ENCODE measurements at regions not wholly inside any gene's neighbourhood (a gene's known extent, or its start where the extent isn't known, plus 50 kb on each side); places are given as distances from the start of the nearest gene placed in this dataset.
A peak's percentile ranks its signal among the peaks of the same experiment; 100 is the strongest.

DNA sequence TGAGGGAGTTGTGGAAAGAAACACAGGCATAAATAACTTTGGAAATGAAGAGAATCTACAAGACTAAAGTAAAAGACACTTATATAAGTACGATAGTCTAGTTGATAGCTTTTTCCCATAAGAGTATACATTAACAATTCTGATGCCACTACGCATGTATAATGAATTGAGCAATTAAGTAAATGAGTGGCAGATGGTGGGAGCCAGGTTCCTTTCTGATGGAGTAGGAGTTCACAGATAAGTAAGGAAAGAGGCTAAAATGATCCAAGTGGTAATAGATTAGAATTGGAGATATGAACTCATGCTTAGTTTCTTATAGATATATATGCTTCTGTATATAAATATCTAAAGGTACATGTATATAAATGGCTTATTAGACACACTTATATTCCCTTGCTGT lies 368.3 kb downstream of the FAM181B start:
- no peak for DNase-seq

- DNase-seq: no peak
Observed at GRCh38 chr11:82356316-82356715, 377.3 kb downstream of the FAM181B start.

DNA sequence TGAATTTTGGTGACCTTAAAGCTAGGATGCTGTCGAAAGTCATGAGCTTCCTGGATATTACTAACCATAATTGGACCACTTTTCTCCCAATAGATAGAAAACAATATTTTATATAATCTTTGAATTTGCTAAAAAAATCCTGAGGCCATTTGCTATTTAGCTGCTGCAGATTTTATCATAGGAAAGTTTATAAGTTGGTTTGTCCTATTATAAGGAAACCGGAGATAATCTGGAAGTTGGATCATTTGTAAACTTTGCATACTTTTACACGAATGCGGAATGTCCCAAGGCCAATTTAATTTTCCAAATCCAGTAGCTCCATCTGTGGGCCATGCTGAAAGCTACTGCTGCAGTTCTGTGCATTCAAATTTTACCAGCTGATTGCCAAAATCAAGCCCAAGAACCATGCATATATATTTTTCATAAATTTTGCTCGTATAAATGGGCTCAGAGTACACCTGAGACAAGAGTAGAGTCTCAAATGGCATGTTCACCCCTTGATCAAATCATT lies 378.3 kb downstream of the FAM181B start:
- DNase-seq: no peak

DNA sequence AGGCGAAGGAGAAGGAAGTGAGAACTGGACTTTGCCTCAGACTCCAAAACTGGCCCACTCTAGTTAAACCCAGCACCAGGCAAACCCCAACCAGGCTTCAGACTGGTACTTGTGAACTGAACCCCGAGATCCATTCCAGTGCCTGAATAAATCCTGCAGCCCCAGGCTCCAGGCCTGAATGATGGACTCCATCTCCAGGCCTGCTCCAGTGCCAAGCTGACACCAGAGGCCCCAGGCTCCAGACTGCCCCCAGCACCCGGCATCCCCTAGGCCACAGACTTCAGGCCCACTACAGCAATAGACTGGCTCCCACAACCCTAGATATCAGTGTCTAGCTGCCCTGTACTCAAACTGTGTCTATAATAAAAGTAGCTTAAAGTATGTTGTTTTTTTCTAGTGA lies 406.8 kb downstream of the FAM181B start:
- no peak for DNase-seq

GRCh38 chr11:82321206-82321605 lies 412.5 kb downstream of the FAM181B start:
- DNase-seq: no peak

DNA sequence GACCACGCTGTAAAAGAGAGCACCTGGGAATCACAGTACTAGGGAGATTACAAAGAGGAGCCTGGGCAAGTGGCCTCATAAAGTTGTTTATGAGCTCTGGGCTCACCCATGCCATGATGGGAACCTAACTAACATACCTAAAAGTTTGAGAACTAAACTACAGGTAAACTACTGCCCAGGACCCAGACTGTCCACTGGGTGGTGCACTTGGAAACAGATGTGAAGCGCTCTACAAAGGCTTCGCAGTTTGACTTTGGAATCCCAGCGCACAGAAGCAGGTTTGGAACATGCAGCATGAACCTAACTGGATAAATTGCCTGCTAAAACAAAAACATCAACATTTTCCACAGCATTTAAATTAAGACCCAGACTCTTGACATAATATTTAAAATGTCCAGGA lies 418.6 kb downstream of the FAM181B start:
- no peak for DNase-seq

DNA sequence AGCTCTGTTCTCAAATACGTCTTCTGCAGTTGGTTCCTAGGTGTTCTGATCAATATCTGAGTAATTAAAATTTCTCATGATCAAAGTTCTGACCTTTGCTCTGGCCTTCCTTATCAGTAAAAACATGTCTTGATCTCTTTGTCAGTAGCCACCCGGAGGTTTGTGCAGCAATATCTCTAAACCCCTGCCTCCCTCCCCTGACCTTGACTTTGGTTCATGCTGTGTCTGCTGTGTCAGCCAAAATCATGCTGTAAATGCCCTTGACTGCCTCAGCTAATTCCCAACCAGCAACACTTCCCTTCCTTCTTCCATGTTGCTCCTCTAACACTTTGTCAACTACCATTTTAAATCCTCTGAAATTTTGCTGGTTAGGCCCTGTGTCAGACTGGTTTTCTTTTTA lies 424.7 kb downstream of the FAM181B start:
- no peak for DNase-seq

GRCh38 chr11:82305123-82305522 lies 428.5 kb downstream of the FAM181B start:
- no peak for DNase-seq

DNA sequence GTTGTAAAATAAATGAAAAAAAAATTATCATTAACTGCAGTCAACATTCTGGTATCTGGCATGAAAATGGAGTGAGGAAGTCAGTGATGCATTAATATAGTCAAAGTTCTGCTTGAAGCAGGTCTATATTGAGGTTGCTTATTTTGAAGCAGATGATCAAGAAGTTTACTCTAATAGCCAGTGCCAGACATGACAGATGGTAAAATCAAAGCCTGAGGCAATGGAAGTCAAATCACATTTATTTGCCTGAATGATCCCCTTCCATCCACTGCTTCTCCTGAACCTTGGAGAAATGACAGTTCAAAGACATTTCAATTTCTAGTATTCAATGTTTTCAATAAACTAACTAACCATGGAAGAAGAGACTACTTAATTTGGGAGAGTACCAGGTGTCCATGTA lies 430.0 kb downstream of the FAM181B start:
- no peak for DNase-seq

GRCh38 chr11:82288471-82288870 lies 445.2 kb downstream of the FAM181B start:
- DNase-seq: no peak

- no peak for DNase-seq
Observed at GRCh38 chr11:82270870-82271269, 462.8 kb downstream of the FAM181B start.

GRCh38 chr11:82268627-82269026 lies 465.0 kb downstream of the FAM181B start:
- no peak for DNase-seq

DNA sequence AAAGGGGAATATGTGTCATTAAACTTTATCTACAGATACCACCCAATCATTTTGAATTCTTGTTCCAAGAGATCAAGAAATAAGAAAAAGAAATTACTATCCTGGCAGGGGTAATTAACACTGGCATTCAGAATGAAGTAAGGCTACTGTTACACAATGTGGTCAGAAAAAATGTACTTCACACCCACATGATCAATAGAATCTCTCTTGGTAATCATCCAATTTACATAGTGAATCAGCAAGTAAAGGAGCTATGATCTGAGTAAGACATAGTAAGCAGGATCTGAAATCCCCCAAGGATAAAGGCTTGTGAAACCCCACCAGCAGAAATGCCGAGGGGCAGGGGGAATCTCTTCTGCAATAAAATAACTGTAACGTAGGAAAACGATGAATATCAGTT lies 466.5 kb downstream of the FAM181B start:
- no peak for DNase-seq

DNA sequence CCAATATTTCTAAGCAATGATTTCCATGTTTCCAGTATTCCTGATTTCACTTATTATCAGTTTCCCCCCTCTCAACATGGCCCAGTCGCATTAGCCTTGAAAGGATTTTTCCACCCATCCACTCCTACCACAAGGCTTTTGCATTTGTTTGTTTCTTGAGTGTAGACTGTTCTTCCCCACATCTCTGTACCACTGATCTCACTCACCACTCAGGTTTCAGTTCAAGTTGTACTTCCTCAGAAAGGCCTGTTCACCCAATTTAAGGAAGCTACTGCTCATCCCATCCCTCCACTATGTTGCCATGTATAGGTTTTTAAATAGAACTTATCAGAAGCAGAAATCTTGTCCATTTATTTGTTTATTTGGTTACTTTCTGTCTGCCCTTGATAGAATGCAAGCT lies 472.3 kb downstream of the FAM181B start:
- no peak for DNase-seq

GRCh38 chr11:82250047-82250446 lies 483.6 kb downstream of the FAM181B start:
- DNase-seq: no peak

- DNase-seq: no peak
Observed at GRCh38 chr11:82246926-82247325, 486.7 kb downstream of the FAM181B start.

DNA sequence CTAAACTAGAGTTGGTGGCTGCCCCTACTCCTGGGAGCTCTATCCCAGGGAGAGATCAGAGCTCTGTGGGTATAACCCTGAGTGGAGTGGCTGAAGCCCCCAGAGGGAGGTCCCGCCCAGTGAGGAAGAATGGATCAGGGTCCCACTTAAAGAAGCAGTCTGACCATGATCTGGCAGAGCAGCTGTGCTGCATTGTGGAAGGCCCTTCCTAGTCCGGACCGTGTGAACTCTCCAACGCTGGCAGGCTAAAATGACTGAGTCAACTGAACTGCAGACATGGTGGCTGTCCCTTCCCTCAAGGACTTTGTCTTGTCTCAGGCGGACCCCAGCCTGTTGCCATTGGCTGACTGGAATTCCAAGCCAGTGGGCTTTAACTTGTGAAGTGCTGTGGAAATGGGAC lies 494.2 kb downstream of the FAM181B start:
- no peak for DNase-seq

DNA sequence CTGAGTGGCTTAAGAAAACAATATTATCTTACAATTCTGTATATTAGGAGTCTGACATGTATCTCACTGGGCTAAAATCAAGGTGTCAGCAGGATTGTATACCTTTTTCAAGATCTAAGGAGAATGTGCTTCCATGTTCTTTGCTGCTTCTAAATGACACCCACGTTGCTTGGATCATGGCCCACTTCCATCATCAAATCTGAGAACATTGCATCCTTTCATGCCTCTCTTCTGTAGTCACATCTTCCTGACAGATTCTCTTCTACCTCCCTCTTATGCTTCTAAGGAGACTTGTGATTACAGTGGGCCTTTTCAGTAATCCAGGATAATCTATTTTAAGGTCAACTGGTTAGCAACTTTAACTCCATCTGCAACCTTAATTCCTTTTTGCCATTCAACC lies 499.4 kb downstream of the FAM181B start:
- no peak for DNase-seq

DNA sequence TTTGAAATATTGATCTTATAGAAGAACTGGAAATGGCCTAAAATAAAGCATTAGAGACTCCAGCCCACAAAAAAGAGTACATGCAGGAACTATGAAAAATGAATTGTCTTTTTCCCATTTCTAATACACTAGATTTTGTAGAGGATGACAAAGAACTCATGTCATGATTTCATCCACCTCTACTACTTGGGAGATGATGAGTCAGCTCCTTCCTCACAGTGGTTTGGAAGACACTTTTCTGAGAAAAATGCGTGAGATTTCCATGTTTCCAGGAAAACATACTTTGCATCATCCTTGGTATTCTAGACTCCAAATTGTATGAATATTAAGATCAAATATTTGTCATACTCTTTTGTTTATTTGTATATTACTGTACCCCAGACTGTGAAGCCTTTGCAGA lies 500.5 kb downstream of the FAM181B start:
- DNase-seq: no peak

GRCh38 chr11:82229341-82229740 lies 504.3 kb downstream of the FAM181B start:
- DNase-seq: peak; percentile 68

DNA sequence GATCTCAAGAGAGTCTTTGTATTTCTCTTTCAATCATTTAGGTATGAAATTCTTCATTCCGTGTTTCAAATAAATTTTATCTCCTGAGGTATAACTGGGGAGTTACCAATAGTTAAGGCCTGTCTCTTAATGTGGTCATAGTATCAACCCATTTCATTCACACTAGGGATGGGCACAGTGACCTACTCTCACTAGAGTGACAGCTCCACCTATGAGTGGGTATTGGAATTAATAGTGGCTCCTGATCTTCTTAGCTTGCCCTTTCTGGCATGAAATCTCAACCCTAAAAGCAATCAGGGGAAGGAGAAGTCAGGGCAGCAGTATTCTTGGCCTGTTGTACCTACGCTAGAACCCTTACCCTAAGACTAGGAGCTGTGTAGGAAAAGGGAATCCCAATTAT lies 507.7 kb downstream of the FAM181B start:
- DNase-seq: no peak

GRCh38 chr11:82225502-82225901 lies 508.2 kb downstream of the FAM181B start:
- no peak for DNase-seq

DNA sequence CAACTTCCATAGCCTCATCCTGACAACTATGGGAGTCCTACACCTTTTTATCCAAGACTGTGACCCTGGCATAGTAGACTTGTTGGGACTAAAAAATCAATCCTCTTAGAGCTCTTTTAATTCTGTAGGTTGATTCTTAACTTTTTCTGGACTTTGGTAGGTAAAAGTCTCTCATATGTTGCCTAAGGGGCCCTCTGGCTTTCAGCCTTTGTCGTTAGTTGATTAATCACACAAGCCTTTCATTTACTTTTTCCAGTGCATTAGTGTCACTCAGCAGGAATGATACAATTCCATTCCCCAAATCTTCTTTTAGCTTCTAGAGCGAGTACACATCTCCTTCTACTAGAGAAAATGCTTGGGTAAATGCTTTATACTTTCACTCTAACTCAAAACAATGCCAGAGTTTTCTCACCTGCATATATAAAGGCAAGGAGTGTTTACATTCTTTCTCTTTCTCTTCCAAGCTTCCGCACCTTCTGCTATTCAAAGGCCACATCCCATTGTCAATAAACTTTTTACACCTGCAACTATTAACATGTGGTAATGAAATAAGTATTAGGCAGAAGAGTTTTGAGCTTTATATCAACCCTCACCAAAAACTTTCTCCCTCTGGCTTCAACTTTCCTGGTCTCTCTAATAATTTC lies 516.6 kb downstream of the FAM181B start:
- DNase-seq: peak; percentile 27

DNA sequence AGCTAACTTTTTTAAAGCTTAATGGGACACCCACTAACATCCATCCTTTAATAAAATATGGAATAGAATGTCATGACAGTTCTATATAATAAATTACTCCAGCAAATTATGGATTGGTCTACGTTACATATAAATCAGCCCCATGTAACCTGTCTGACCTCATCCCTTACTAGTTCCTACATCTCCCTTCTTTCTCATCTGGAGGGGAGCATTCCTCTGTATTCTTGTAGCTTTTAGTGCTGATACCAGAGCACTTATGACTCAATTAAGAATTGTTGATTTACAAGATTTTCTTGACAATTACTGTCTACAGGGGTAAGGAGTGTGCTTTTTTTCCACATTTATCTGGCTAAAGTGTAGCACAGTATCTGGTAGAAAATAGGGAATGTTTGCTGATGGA lies 523.7 kb downstream of the FAM181B start:
- no peak for DNase-seq

DNA sequence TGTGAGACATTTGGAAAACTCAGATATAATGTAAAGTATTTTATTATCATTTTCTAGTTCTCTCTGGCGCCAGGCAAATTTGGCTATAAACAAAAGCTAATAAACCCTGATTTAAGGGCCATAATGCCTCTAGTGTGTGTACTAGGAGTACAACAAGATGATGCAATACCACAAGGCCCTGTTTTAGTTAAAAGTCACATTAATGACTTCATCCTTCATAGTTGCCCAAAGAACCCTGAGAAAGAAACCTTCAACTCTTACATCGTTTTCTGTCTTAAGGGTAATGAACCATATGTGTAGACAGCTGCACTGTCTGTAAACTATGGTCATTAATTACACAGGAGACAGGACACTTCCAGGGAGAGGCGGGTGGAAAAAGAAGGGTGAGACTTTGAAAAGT lies 538.4 kb downstream of the FAM181B start:
- no peak for DNase-seq

DNA sequence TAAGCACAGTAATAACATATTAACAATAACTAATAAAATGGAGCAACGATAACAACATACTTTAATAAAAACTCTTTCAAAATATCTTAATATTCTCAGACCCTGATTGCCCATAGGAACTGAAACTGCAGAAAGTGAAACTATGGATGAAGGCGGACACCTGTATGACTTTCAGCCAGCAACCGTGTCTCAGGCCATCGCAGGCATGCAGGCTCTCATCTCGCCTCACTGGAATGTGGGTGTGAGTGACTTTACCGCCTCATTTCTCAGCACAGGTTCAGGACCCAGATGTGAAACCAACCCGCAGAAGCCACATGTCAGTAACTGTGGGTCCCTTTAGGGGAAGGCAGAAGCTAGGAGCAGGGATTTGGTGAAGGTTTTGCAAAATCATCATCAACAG lies 539.1 kb downstream of the FAM181B start:
- no peak for DNase-seq

Measured in NCI-H510A treated with DMSO at 0.1 percent for 48 hours (cell line).